HG02759 (cell line): ENCODE measurements at regions not wholly inside any gene's neighbourhood (a gene's known extent, or its start where the extent isn't known, plus 50 kb on each side); places are given as distances from the start of the nearest gene placed in this dataset.

Source experiments
- ATAC-seq: cut with Tn5 transposase; IDR thresholded peaks from one replicate; pipeline ENCODE4 v1.9.1; 2021; ENCODE audit warnings: mild to moderate bottlenecking, moderate library complexity; ENCODE audit not compliant: unreplicated experiment

DNA sequence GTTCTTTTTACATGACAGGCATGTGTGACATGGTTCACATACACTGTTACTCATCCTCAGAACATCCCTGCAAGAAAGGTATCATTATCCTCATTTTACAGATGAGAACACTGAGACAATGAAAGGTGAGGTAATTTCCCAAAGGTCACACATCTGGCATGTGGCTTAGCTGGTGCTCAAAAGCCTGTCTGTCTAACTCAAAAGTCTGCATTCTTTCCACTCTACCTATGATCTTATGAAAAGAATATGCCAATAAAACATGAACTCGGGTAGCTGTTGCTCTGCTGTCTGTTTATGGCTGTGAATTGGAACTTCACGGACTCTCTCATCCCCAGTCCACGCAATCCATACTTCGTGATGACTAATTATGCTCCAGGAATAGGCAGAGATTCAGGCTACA lies 79.0 kb upstream of the ODAD2 start:
- no peak for ATAC-seq

- no peak for ATAC-seq
Measured at GRCh38 chr10:28075424-28075823, 76.5 kb upstream of the ODAD2 start.

- ATAC-seq, result no peak
Measured at GRCh38 chr10:28072573-28072972, 73.7 kb upstream of the ODAD2 start.

DNA sequence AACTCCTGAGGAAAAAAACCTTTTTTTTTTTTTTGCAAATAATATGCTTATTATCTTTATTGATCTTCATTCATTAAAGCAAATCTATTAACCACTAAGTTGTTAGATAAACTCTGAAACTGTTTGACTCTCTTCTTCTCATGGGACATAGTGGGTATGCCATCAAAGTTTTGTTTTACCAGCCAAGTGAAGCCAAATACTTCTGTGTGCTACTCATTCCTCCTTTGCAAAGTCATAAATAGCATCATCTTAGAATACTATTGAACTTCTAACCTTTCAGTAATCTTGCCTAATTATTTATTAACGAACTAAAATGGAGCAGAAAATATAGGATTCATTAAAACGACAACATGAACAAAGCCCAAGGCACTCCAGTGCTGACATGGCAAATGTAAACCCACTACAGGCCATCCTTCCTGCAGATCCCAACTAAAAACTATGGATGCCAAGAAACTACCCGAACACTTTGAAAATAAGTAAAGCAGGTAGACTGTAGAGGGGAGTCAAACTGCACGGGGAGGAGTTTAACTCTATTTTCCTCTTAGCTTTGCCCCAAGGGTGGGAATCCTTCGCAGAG lies 61.2 kb upstream of the ODAD2 start:
- ATAC-seq, result no peak

GRCh38 chr10:28058746-28059145 lies 59.9 kb upstream of the ODAD2 start:
- ATAC-seq, result no peak

DNA sequence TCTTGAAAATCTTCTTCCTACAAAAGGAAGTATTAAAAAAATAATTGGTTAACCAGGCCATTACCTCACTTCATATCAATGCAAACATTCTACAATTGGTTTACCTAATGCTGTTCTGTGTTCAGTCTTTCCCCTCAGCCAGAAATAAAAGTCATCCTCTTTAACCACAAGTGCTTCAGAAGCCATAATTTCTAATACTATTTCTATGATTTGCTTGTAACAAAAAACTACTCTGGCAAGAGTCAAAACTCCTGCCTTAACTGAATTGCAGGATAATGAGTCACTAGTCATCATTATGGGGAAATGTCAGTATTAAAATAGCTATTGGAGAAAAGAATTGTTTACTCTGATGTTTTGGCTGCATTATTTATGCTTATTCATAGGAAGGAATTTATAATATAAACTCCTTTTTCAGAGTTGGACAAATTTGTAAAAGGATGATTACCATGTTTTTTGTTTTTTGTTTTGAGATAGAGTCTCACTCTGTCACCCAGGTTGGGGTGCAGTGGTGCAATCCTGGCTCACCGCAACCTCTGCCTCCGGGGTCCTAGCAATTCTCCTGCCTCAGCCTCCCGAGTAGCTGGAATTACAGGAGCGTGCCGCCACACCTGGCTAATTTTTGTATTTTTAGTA lies 55.5 kb upstream of the ODAD2 start:
- no peak for ATAC-seq

DNA sequence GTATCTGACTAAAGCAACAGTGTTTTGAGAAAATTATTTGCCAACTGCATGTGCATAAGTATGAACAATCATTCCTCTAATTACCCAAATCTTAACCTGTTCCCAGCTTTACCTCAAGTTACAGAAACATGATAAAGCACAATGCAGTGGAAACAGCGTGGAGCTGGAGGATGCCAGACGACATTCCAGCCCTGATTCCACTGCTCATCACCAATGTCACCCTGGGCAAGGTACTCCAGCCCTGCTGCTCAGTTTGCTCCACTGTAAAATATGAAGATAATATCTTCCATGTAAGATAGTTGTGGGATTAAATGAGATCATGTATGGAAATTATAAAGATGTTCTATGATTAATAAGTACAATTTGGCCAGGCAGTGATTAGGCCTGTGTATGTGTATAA lies 50.4 kb upstream of the ODAD2 start:
- ATAC-seq, result no peak
